ENCODE measurements at regions not wholly inside any gene's neighbourhood (a gene's known extent, or its start where the extent isn't known, plus 50 kb on each side); places are given as distances from the start of the nearest gene placed in this dataset.

GRCh38 chr20:24785141-24786110 lies 163.6 kb upstream of the CST7 start (continued):
- no peak for TF ChIP-seq ZNF366 (tag by site-specific recombination; conservative IDR thresholded peaks at IDR 0.05)
- TF ChIP-seq INSM2 (tag by site-specific recombination; IDR thresholded peaks at IDR 0.05): no peak
- no peak for TF ChIP-seq SALL2 (tag by site-specific recombination; IDR thresholded peaks at IDR 0.05; ENCODE audit: borderline replicate concordance)
- TF ChIP-seq GLIS1 (tag by site-specific recombination; IDR thresholded peaks at IDR 0.05): no peak
- no peak for TF ChIP-seq ZNF404 (tag by site-specific recombination; IDR thresholded peaks at IDR 0.05)

- H3K4me1 ChIP-seq (ENCODE audit: control insufficient read depth, insufficient read depth, low read length): no peaks in the 10 kb centered on the region
- H3K27ac ChIP-seq (ENCODE audit: extremely low read depth, low read depth, low read length): no peak overlapping the region
- no peak for TF ChIP-seq MZF1 (tag by site-specific recombination; IDR thresholded peaks at IDR 0.05; ENCODE audit: borderline replicate concordance)
- TF ChIP-seq MYNN (tag by site-specific recombination; IDR thresholded peaks at IDR 0.05; ENCODE audit: borderline replicate concordance): no peak
- TF ChIP-seq ZBTB21 (tag by site-specific recombination; IDR thresholded peaks at IDR 0.05): no peak
- TF ChIP-seq ZNF366 (tag by site-specific recombination; conservative IDR thresholded peaks at IDR 0.05): no peak
- no peak for TF ChIP-seq ATF2 (tag by site-specific recombination; IDR thresholded peaks at IDR 0.05; ENCODE audit: low read depth)
- no peak for TF ChIP-seq YY2 (tag by site-specific recombination; IDR thresholded peaks at IDR 0.05)
- TF ChIP-seq, protein P1, sequence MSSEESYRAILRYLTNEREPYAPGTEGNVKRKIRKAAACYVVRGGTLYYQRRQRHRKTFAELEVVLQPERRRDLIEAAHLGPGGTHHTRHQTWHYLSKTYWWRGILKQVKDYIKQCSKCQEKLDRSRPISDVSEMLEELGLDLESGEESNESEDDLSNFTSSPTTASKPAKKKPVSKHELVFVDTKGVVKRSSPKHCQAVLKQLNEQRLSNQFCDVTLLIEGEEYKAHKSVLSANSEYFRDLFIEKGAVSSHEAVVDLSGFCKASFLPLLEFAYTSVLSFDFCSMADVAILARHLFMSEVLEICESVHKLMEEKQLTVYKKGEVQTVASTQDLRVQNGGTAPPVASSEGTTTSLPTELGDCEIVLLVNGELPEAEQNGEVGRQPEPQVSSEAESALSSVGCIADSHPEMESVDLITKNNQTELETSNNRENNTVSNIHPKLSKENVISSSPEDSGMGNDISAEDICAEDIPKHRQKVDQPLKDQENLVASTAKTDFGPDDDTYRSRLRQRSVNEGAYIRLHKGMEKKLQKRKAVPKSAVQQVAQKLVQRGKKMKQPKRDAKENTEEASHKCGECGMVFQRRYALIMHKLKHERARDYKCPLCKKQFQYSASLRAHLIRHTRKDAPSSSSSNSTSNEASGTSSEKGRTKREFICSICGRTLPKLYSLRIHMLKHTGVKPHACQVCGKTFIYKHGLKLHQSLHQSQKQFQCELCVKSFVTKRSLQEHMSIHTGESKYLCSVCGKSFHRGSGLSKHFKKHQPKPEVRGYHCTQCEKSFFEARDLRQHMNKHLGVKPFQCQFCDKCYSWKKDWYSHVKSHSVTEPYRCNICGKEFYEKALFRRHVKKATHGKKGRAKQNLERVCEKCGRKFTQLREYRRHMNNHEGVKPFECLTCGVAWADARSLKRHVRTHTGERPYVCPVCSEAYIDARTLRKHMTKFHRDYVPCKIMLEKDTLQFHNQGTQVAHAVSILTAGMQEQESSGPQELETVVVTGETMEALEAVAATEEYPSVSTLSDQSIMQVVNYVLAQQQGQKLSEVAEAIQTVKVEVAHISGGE (tag by site-specific recombination; conservative IDR thresholded peaks at IDR 0.05; ENCODE audit: low read depth): no peak
- no peak for TF ChIP-seq ZNF394 (tag by site-specific recombination; IDR thresholded peaks at IDR 0.05; ENCODE audit: borderline replicate concordance)
- TF ChIP-seq ZNF404 (tag by site-specific recombination; IDR thresholded peaks at IDR 0.05): no peak
- TF ChIP-seq ZNF114 (tag by site-specific recombination; IDR thresholded peaks at IDR 0.05): no peak
- TF ChIP-seq, protein P2, sequence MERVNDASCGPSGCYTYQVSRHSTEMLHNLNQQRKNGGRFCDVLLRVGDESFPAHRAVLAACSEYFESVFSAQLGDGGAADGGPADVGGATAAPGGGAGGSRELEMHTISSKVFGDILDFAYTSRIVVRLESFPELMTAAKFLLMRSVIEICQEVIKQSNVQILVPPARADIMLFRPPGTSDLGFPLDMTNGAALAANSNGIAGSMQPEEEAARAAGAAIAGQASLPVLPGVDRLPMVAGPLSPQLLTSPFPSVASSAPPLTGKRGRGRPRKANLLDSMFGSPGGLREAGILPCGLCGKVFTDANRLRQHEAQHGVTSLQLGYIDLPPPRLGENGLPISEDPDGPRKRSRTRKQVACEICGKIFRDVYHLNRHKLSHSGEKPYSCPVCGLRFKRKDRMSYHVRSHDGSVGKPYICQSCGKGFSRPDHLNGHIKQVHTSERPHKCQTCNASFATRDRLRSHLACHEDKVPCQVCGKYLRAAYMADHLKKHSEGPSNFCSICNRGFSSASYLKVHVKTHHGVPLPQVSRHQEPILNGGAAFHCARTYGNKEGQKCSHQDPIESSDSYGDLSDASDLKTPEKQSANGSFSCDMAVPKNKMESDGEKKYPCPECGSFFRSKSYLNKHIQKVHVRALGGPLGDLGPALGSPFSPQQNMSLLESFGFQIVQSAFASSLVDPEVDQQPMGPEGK (tag by site-specific recombination; IDR thresholded peaks at IDR 0.05): no peak
- H3K36me3 ChIP-seq (ENCODE audit: control insufficient read depth in 2 of 2, insufficient read depth in 1 of 2, low read length in 2 of 2): no peaks in the 10 kb centered on the region
- H3K4me3 ChIP-seq (ENCODE audit: low read depth, low read length): no peak overlapping the region
- no peaks in the 10 kb centered on the region for H3K9me3 ChIP-seq (ENCODE audit: control insufficient read depth, insufficient read depth, low read depth, low read length)
- CTCF ChIA-PET: no interaction called here
- POLR2A ChIA-PET: no interaction called here
These were observed 163.0 kb upstream of the CST7 start for GRCh38 chr20:24786111-24786495.
